Spleen (tissue), 7 donors: ENCODE measurements at regions not wholly inside any gene's neighbourhood (a gene's known extent, or its start where the extent isn't known, plus 50 kb on each side); places are given as distances from the start of the nearest gene placed in this dataset.

Experiments used
- POLR2A ChIP-seq, 3 donors: fragments of 450-650 bp; IDR thresholded peaks; one replicate each; pipeline ENCODE4 v1.5.1; 2017; ENCODE audit warnings: antibody characterized with exemption in 3 of 3, mild to moderate bottlenecking in 1 of 3
- TF ChIP-seq, protein P1 (sequence below), 11 experiments: fragments of 200-600 bp in 7 of 11; fragments of 450-650 bp in 4 of 11; sonication (generic) in 4 of 11; IDR thresholded peaks in 8 of 11; conservative IDR thresholded peaks in 3 of 11; 1 replicate in 7 of 11; 2 replicates in 4 of 11; pipeline versions ENCODE4 v1.4.0 to v1.8.0; 2016 to 2021; ENCODE audit warnings: antibody characterized with exemption in 11 of 11, inconsistent platforms in 4 of 11, mild to moderate bottlenecking in 1 of 11
- donor health status: DM: no; HTN: no; CAD: no; lungs with moderate emphysema.
- donor health status: DM: no; HTN: no; CAD: no.
- donor health status: DM: no; HTN: no; CAD: no.

DNA sequence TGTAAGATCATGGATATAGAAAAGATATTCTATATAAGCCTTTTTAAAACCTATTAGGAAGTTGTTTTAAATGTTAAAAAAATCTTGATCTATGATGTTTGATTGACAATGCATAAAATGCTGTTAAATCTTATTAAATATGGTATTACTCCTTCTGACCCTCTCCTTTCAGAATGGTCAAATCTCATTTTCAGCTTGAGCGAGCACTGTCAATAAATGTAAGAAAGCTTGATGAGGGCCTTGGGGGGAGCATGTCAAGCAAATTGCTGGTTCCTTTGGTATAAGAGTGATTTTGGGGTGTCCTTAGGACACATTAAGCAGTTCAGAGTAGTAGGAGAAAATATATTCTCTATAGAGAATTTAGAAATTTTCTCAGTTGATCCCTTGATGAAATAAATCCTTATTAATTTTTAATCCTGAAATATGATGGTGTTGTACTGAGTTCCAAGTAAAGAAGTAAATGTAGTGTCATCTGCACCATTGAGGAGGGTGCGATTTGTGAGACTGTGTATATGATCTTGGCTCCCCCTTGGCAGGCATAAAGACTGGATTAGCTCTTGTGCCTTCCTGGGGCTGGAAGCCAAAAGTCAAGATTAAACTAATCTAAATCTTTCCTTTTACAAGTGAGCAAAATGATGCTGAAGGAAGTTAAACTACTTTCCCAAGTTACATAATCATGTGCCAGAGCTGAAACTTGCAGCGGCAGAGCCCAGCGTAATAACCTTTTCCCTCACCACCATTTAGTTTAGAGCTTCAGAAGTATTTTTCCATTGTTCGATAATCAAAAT lies 82.6 kb upstream of the ANK2 start:
- TF ChIP-seq, protein P1, sequence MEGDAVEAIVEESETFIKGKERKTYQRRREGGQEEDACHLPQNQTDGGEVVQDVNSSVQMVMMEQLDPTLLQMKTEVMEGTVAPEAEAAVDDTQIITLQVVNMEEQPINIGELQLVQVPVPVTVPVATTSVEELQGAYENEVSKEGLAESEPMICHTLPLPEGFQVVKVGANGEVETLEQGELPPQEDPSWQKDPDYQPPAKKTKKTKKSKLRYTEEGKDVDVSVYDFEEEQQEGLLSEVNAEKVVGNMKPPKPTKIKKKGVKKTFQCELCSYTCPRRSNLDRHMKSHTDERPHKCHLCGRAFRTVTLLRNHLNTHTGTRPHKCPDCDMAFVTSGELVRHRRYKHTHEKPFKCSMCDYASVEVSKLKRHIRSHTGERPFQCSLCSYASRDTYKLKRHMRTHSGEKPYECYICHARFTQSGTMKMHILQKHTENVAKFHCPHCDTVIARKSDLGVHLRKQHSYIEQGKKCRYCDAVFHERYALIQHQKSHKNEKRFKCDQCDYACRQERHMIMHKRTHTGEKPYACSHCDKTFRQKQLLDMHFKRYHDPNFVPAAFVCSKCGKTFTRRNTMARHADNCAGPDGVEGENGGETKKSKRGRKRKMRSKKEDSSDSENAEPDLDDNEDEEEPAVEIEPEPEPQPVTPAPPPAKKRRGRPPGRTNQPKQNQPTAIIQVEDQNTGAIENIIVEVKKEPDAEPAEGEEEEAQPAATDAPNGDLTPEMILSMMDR (IDR thresholded peaks at IDR 0.05 in 8 of 11, conservative IDR thresholded peaks at IDR 0.05 in 3 of 11): no peak
- TF ChIP-seq POLR2A (IDR thresholded peaks at IDR 0.05): no peak
